HepG2 (cell line): ENCODE measurements at regions not wholly inside any gene's neighbourhood (a gene's known extent, or its start where the extent isn't known, plus 50 kb on each side); places are given as distances from the start of the nearest gene placed in this dataset.

Experiments
- TBP ChIP-seq: sonication (generic); formaldehyde crosslinking; IDR thresholded peaks from 2 replicates; pipeline ENCODE4 v1.5.0; 2020; ENCODE audit warnings: missing genetic modification reagents
- ZNF207 ChIP-seq: fragments of 450-650 bp; IDR thresholded peaks from 2 replicates; pipeline ENCODE4 v1.6.1; 2016; ENCODE audit warnings: antibody characterized with exemption, borderline replicate concordance
- TF ChIP-seq, protein P1 (sequence below): sonication (generic); formaldehyde crosslinking; IDR thresholded peaks from 2 replicates; pipeline ENCODE4 v1.9.0; 2021; ENCODE audit warnings: mild to moderate bottlenecking, missing genetic modification reagents
- TF ChIP-seq, protein P2 (sequence below): sonication (generic); formaldehyde crosslinking; IDR thresholded peaks from 2 replicates; pipeline ENCODE4 v1.5.0; 2020; ENCODE audit warnings: missing genetic modification reagents

DNA sequence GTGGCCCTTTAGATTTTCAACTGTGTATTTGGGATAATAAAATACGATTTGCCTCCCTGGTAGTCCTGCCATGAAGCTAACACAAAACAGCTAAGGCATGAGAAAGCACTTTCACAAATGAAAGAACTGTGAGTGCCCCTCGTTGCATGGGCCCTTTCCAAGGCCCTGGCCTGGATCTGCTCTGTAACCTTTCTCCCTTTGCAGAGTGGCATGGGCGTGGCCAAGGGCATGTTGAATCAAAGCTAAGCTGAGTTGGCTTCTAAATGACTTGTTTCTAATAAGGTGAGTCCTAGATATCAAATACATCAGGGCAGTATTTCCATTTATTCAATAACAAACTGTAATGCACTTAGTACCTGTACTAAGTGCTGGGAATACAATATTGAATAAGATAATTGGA is 78.7 kb upstream of the PTPN3 start (continued):
- TF ChIP-seq, protein P1, sequence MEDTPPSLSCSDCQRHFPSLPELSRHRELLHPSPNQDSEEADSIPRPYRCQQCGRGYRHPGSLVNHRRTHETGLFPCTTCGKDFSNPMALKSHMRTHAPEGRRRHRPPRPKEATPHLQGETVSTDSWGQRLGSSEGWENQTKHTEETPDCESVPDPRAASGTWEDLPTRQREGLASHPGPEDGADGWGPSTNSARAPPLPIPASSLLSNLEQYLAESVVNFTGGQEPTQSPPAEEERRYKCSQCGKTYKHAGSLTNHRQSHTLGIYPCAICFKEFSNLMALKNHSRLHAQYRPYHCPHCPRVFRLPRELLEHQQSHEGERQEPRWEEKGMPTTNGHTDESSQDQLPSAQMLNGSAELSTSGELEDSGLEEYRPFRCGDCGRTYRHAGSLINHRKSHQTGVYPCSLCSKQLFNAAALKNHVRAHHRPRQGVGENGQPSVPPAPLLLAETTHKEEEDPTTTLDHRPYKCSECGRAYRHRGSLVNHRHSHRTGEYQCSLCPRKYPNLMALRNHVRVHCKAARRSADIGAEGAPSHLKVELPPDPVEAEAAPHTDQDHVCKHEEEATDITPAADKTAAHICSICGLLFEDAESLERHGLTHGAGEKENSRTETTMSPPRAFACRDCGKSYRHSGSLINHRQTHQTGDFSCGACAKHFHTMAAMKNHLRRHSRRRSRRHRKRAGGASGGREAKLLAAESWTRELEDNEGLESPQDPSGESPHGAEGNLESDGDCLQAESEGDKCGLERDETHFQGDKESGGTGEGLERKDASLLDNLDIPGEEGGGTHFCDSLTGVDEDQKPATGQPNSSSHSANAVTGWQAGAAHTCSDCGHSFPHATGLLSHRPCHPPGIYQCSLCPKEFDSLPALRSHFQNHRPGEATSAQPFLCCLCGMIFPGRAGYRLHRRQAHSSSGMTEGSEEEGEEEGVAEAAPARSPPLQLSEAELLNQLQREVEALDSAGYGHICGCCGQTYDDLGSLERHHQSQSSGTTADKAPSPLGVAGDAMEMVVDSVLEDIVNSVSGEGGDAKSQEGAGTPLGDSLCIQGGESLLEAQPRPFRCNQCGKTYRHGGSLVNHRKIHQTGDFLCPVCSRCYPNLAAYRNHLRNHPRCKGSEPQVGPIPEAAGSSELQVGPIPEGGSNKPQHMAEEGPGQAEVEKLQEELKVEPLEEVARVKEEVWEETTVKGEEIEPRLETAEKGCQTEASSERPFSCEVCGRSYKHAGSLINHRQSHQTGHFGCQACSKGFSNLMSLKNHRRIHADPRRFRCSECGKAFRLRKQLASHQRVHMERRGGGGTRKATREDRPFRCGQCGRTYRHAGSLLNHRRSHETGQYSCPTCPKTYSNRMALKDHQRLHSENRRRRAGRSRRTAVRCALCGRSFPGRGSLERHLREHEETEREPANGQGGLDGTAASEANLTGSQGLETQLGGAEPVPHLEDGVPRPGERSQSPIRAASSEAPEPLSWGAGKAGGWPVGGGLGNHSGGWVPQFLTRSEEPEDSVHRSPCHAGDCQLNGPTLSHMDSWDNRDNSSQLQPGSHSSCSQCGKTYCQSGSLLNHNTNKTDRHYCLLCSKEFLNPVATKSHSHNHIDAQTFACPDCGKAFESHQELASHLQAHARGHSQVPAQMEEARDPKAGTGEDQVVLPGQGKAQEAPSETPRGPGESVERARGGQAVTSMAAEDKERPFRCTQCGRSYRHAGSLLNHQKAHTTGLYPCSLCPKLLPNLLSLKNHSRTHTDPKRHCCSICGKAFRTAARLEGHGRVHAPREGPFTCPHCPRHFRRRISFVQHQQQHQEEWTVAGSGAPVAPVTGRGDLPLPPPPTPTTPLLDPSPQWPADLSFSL (CRISPR knock-in tag) = no peak
- no peak for TF ChIP-seq TBP
- TF ChIP-seq, protein P2, sequence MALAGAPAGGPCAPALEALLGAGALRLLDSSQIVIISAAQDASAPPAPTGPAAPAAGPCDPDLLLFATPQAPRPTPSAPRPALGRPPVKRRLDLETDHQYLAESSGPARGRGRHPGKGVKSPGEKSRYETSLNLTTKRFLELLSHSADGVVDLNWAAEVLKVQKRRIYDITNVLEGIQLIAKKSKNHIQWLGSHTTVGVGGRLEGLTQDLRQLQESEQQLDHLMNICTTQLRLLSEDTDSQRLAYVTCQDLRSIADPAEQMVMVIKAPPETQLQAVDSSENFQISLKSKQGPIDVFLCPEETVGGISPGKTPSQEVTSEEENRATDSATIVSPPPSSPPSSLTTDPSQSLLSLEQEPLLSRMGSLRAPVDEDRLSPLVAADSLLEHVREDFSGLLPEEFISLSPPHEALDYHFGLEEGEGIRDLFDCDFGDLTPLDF (CRISPR knock-in tag) = no peak
- TF ChIP-seq ZNF207 = no peak
- TF ChIP-seq, all 625 proteins: peak for 0
